Body of pancreas (tissue), 4 donors: ENCODE measurements at regions not wholly inside any gene's neighbourhood (a gene's known extent, or its start where the extent isn't known, plus 50 kb on each side); places are given as distances from the start of the nearest gene placed in this dataset.

Experiments
- CTCF ChIP-seq, 7 experiments: fragments of 450-650 bp in 4 of 7; fragments of 200-600 bp in 3 of 7; sonication (generic) in 3 of 7; IDR thresholded peaks; one replicate each; pipeline ENCODE4 v1.5.1; 2016 to 2019; ENCODE audit warnings: antibody characterized with exemption in 7 of 7
- POLR2A ChIP-seq, 3 donors: fragments of 450-650 bp; IDR thresholded peaks; one replicate each; pipeline ENCODE4 v1.6.1; 2016; ENCODE audit warnings: antibody characterized with exemption in 3 of 3, mild to moderate bottlenecking in 2 of 3

- TF ChIP-seq CTCF (IDR thresholded peaks at IDR 0.05) (no peak), POLR2A (IDR thresholded peaks at IDR 0.05) (no peak)
Measured at GRCh38 chr12:124150168-124150567, 144.7 kb upstream of the RFLNA start.
